T1000 (cell line): ENCODE measurements at regions not wholly inside any gene's neighbourhood (a gene's known extent, or its start where the extent isn't known, plus 50 kb on each side); places are given as distances from the start of the nearest gene placed in this dataset.

Experiments used
- DNase-seq: peaks from one replicate; lab custom pipeline; 2025; ENCODE audit warnings: mixed read lengths; lab: John Stamatoyannopoulos, UW

DNA sequence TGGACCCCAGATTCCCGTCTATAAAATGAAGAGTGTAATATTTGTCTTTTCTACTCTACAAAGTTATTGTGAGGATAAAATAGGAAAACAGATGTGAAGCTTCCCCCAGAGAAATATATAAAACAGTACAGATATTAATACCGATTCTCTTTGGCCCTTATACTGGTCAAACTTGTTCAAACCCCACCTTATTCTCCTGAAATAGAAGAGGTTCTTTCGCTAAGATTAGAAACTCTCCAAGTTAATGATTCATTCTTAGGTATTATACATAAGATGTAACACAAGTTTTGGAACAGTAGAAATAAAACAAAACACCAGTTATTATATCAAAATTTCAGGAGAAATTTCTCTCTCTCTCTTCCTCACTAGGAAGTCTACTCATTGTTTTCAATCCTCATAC lies 852.4 kb upstream of the ADAMTS5 start:
- no peak for DNase-seq

DNA sequence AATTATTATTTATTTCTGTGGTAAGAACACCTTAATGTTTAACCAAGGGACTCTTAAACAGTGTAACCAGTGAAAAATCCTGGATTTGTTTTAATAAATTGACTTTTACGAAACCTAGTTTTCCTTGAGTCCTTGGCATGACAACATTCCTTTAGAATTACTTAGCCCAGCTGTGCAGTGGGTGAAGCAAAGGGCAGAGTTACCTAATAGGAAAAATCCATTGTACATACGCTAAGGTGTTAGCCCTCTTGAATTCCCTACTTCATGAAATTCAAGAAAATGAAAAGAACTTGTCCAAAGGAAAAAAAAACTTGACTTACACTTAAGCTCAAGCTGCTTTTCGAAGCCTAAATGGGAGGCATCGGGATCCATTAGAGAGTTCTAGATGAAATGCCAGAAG lies 852.0 kb upstream of the ADAMTS5 start:
- no peak for DNase-seq

DNA sequence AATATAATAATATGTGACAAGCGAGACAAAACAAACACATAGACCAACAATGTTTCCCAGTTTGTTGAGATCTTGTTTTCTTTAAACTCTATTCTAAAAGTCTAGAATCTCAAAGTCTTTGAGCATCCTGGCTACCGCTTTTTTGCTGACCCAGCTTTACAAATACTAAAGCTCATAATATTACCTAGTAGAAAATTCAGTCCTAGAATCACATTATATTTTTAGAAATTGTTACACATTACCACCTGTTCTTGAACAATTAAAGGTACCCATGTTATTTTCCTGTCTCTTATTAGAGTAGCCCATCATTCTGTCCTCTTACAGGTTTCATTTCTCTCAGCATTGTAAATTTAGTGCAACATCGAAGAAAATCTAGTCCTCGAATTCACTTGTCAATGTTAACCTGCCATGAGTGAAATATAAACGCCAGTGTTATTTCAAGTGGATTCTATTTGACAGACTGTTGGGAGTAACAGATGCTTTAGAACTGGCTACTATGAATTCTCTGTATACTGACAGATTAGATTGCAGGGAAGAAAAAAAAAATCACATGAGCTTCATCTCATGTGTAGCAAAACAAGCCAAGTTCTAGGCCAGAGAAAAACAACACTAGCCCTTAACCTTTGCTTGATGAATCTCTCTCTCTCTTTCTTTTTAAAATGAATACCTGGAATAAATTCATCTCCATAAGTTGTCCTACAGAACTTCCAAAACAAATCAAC lies 851.2 kb upstream of the ADAMTS5 start:
- DNase-seq, result no peak

DNA sequence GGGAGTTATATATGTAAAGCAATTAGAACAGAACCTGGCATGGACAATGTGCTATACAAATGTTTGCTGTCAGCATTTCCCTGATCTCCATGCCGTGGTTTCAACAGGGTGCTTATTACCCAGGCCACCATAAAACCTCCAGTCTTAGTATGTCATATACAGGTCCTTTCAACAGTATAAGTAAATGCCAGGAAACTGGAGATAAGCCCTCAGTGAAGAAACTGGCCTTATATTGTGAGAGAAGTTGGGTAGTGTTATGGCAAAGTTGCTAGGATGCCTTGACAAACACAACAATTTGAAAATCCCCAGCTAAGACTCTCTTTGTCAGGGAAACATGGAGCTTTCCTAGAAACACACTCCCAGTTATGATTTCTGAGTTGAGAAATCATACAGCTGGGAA lies 850.2 kb upstream of the ADAMTS5 start:
- DNase-seq, result no peak

DNA sequence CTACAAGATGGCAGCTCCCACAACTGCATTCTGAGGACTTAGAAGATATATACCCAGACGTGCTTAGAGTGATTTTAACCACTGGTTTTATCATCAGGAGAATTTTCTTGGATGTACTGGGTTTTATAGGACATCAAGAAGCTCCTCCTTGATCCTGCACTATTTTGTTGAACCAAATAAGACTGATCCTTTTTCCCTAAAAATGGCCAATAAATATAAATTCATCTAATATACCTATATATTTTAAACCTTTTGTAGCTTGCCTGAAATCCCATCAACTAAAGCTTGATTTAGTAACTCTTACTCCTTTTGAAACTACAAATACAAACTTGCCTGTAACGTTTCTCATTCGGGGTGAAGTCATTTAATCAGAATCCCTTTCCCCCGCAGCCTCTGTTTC lies 849.4 kb upstream of the ADAMTS5 start:
- no peak for DNase-seq

DNA sequence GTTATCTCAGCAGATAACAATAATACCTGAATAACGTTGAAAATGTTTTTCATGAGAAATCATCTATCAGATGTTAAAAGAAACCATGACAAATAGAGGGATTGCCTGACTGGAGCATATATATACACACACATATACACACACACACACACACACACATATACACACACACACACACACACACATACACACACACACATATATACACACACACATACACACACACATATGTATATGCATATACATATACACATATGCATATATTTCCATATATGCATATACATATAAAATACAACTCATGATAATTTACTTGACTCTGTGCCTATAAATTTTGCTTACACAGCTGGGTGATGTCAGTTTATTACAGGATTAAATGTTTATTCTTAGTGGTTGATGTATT lies 847.3 kb upstream of the ADAMTS5 start:
- DNase-seq, result no peak

DNA sequence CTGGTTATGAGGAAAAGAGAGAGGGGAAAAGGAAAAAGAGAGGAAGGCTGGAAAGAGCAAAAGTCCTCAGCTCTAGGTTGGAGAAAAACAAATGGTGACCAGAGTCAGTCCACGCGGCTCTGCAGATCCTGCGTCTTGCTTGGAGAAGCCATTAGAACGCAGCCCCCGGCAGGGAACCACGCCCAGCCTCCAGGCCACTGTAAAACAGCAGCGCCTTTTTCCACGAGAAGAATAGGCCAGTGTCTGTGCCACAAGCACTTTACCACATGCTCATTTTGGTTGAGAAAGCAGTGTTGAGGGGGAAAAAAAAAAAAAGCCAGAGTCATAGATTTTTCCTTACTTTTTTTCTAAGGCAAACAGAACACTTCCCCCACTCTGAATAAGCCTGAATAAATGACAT lies 846.9 kb upstream of the ADAMTS5 start:
- no peak for DNase-seq

DNA sequence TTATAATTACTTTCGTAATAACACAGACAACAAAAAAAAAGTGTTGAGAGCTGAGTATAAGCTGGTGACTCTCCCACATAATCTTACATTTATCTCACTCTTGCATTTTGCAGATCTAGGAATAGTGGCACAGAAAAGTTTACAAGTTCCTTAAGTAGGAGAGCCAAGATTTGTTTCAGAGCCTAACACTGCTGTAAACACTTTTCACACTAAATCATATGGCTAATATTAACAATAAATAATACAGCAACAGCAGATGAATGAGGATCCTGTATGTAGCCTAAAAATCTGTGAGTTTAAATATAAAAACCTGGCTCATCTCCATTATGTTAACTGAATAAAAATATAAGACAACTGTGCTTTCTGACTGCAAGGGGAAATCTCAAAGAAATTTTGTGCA lies 846.5 kb upstream of the ADAMTS5 start:
- DNase-seq, result no peak

DNA sequence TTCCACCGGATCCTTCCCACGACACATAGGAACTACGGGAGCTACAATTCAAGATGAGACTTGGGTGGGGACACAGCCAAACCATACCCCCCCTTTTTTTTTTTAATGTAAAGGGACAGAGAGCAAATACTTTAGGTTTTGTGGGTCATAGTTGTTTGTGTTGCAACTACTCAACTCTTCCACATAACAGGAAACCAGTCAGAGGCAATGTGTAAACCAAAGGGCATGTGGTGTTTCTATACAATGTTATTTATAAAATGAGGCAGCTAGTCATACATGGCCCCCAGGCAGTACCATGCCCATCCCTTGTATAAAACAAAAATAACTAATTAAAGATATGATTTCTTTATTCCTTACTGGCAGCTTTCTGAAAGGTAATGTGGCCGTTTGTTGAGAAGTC lies 845.4 kb upstream of the ADAMTS5 start:
- DNase-seq, result no peak

DNA sequence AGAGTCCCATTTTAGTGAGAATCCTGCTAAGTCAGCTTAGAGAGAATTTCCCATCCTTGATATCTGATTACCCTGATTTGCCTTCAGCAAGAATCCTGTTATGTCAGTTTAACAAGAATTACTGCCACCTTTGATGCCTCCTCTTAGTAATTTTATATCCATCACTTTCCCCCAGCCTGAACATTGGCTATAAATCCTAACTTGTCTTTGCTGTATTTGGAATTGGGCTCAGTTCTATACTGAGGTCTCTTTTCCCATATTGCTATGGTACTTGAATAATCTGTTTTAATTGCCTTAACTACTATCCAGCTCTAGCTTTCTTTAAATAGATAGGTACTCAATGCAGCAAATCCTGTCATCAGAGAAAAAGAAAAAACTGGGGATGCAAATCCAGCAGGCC lies 842.0 kb upstream of the ADAMTS5 start:
- no peak for DNase-seq

DNA sequence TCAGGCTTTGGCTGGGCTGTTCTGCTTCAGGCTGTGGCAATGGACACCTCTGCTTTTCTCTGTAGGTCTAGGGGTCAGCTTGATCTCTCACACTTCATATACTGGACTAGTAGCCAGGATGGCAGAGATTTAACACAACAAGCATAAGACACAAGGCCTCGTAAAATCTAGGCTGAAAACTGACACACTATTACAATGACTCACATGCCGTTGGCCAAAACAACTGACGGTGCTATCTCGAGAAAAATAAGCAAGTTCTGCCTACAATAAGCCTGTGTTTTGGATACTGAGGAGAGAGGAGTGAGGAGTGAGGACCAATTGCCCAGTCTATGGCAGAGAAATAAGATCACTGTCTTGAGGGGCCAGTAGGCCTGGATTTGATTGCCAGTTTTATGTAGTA lies 840.7 kb upstream of the ADAMTS5 start:
- no peak for DNase-seq

DNA sequence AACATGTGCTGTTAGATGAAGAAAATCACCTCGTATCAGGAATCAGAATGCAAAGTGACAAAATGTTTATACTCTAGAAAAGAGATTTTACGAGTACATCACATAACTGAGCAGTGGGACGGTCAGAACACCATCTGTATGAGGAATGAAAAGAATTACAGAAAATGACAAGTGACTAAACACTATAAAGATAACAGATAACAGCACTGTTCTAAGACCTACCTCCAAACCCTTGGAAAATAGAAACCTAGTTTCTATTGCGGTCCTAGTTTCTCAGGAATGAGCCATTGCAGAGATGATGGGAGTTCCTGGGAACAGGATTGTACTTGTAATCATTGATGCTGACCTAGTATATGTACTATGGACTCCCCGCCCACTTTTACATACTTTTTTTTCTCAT lies 839.4 kb upstream of the ADAMTS5 start:
- no peak for DNase-seq

DNA sequence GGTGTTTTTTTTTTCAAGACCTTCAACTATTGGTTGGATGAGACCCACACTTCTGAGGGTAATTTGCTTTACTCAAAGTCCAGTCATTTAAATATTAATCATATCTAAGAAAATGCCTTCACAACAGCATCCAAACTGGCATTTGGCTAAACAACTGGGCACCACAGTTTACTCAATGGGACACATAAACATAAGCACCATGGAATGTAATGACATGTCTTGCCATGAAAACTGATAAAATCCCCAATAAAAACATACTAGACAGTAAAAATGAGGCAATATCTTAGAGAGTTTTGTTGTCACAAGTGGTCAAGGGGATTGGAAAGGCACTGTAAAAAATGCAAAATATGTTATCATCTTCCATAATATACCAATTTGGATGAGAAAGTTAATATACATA lies 838.8 kb upstream of the ADAMTS5 start:
- no peak for DNase-seq

DNA sequence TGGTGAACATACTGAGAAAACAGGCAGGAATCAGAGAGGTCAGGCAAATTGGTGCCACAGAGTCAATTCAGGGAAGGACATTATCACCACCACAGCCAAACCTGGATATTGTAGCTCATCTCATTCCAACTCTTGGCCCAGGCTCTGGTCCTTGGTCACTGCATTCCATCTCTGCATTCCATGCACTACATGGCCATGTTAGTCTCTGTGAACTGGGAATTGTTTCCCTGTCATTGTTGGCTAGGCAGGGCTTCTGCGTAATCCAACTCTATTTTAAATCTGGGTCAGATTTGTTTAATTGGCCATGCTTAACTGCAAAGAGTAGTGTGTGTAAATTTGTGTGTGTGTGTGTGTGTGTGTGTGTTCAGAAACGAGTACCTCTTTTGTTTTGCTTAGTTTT lies 837.6 kb upstream of the ADAMTS5 start:
- DNase-seq, result no peak

DNA sequence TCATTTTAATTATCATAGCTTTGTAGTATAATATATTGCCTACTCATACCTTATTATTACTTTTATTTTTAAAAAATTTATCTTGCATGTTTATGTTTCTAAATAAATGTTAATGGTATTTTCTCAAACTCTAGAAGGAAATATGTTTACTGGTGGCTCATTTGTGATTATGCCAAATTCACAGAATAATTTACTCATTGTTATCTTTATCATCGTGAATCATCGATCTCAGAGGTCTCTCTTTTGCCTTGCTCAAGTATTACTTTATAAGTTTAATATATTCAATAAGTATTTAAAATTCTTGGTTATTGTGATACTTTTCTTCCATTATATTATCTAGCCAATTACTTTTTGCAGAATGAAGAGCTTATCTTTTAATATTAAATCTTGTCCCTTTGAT lies 836.7 kb upstream of the ADAMTS5 start:
- no peak for DNase-seq

DNA sequence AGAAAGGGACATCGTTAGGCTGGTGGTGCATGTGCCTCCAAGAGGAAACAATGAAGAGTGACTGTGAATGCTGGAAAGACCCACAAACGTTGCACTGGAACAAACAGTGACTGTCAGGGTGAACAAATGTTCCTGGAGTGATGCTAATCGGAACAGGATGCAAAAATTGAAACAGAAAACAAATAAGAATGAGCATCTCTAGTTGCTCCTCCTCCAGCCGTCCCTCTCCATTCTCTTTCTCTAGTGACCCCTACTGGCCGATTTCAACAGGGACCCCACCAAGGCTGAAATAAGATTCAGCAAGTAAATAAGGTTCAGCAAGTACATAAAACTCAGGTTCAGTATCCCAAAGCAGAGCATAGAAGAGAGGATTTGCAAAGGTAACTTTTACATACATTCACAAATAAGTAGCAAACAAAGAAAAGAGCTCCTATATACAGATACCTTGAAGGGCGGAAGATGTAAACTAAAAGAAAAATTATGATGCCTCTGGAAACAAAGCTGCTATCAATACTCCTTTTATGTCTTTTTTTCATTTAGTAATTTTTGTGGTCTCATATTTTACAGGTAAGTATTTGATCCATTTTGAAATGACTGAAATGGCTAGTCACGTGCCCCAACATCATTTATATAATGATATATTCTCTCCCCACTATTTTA lies 836.1 kb upstream of the ADAMTS5 start:
- no peak for DNase-seq

DNA sequence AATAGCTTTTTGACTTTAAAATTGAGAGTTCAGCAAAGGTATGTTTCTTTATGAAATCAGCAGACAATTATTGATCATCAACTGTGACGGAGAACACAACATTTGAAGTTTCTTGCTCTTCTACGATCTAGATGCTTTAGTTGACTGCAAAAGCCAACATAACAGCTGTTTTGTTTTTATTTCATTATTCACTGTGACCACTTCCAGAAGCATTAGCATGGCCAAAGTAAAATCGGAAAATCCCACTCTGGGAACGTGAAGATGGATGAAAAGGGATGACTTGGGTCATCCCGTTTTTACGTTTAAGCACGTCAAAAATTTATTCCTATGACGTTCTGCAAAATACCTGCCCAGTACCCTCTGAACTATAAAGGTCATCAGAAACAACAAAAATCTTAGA lies 833.0 kb upstream of the ADAMTS5 start:
- DNase-seq, result no peak

DNA sequence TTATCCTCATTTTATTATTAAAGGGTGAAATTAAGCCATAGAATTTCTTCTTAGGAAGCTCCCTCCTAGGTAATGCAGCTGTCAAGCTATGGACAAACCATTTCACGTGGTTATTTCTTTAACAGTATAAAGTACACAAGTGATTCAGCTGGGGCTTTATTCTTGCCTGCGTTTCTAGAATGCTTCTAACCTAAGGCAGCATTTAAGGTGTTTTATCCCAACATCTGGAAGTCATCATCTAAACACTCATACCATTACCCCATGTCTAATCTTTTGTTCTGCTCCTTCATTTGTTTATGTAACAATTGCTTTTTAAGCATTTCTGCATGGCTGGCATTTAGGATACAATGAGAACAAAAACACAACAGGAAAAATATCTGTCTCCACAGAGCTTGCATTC lies 829.2 kb upstream of the ADAMTS5 start:
- no peak for DNase-seq

DNA sequence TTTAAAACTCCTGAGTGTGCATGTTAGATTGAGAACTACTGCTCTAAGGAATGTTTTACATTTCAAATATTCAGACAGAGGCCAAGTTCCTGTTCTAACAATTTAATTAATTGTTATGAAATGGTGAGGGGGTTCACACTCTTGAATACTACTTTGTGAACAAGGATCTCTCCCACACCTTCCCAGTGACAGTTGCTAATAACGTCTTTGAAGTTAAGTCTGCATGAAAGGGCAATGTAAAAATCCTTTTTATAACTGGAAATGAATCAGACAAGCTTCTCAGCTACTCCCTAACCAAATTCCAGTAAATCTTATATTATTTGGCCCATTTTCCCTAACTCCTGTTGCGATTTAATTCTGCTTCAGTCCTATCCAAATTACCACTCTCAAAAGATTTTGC lies 828.5 kb upstream of the ADAMTS5 start:
- DNase-seq, result no peak

DNA sequence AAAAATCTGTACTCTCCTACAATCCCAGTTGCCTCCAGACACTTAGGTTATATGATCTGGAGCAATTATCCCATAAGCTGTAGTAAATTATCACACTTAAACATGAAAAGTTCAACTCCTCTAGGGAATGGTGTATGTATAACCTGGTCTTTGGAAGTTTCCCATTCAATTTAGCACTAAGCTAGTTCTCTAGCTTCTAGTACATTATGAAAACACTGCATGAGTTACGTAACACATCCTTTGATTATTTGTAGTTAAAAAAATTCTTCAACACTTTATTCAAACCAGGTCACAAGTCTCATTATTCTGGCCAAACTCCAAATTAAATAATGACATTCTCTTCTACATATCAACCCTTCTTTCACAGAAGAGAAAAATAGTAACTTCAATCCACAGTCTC lies 827.0 kb upstream of the ADAMTS5 start:
- DNase-seq, result no peak

DNA sequence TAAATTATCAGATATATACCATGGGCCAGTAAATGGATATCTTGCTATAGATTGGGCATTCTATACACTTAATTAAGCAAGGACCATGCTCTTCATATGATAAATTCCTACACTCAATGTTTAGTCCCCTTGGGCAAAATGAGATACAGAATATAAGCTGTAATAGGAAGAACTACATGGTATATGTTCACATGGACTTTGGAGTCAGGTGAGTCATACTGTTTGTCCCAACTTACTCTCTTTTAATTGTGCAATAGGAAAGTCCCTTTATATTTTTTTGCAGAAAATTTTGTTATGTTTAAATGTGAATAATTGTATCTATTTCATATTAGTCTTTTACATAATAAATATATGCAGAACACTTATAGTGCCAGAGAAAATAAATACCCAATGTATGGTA lies 820.2 kb upstream of the ADAMTS5 start:
- no peak for DNase-seq

DNA sequence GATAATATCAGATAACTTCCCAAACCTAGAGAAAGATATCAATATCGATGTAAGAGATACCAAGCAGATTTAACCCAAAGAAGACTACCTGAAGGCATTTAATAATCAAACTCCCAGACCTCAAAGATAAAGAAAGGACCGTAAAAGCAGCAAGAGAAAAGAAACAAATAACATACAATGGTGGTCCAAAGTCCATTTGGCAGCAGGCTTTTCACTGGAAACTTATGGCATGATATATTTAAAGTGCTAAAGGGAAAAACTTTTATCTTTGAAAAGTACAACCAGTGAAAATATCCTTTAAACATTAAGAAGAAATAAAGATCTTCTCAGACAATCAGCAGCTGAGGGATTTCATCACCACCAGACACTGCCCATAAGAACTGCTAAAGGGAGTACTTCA lies 812.7 kb upstream of the ADAMTS5 start:
- no peak for DNase-seq

DNA sequence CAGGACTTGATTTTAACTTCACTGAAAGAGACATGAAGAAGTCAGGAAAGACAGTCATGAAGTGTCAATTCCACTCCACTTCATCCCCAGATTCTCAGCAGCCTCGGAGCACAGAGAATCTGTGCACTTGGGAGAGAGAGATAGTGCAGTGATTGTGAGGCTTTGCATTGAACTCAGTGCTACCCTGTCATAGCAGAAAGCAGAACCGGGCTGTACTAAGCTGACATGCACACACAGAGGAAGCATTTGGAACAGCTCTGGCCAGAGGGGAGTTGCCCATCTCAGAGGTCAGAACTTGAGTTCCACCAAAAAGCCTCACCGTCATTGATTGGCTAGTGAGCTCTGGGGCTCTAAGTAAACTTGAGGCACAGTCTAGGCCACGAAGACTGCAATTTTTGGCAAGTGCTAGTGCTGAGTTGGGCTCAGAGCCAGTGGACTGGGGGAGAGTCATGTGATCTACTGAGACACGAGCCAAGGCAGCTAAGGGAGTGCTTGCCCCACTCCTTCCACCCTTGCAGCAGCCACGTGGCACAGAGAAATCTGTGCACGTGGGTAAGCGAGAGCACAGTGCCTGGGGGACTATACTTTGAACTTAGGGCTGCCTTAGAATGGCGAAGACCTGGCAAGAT lies 810.2 kb upstream of the ADAMTS5 start:
- DNase-seq, result no peak

DNA sequence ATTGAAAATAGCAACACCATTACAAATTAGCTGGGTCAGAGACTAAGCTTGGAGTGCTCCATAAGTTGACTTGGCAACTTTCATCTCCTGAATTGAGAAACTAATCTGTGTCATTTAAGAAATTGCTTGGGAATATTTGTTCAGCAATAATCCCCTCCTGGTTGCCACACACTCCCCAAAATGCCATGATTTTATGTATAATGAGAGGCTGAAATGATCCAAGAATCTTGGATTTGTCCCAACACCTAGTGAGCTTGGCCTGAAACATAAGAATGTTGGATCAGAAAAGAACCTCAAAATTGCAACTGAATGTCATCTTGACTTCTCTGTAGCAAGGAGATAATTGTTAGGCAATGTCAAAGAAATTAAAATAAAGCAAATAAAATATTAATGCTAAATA lies 805.9 kb upstream of the ADAMTS5 start:
- DNase-seq, result no peak
